A673 (cell line): ENCODE measurements at regions not wholly inside any gene's neighbourhood (a gene's known extent, or its start where the extent isn't known, plus 50 kb on each side); places are given as distances from the start of the nearest gene placed in this dataset.

Source experiments
- CTCF ChIP-seq: fragments of 300-800, 200-600 bp; sonication (generic); conservative IDR thresholded peaks from 2 replicates; pipeline ENCODE4 v1.5.1; 2017; ENCODE audit warnings: low read depth, mild to moderate bottlenecking, antibody characterized with exemption, low read length, moderate library complexity, mixed read lengths
- EZH2 ChIP-seq: fragments of 200-600 bp; sonication (generic); IDR thresholded peaks from 2 replicates; pipeline ENCODE4 v1.6.1; 2017; ENCODE audit warnings: borderline replicate concordance, low read depth, mild to moderate bottlenecking, mixed read lengths, antibody characterized with exemption, low read length; ENCODE audit not compliant: poor library complexity, severe bottlenecking

GRCh38 chr2:122851972-122852531, 1096.6 kb downstream of the TSN start:
- TF ChIP-seq CTCF (no peak), EZH2 (no peak)
